Activated CD4-positive, alpha-beta T cell treated with anti-CD3 and anti-CD28 coated beads, Interleukin-2, amount 50 U/mL, for 16 hours (primary cell): ENCODE measurements at regions not wholly inside any gene's neighbourhood (a gene's known extent, or its start where the extent isn't known, plus 50 kb on each side); places are given as distances from the start of the nearest gene placed in this dataset.

Experiments used
- DNase-seq: peaks from one replicate; pipeline ENCODE4 v3.0.0-alpha.2; 2020

DNA sequence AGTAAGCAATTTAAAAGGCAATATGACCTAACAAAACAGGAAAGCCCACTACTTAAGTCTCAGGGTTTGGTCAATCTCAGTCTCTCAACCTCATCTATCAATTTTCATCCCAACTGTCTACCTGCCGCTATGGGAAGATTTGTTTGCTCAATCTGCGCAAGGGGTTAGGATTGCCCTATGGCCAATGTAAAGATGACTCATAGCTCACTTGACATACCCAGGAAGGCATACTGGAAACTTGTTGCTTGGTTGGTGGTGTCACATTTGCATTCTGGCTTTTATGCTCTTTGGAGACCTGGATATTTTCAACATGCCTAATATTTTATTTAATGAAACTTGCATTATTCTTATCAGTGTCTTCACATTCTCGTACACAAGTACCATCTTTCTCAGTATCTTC is 78.1 kb upstream of the TMEM196 start:
- no peak for DNase-seq

DNA sequence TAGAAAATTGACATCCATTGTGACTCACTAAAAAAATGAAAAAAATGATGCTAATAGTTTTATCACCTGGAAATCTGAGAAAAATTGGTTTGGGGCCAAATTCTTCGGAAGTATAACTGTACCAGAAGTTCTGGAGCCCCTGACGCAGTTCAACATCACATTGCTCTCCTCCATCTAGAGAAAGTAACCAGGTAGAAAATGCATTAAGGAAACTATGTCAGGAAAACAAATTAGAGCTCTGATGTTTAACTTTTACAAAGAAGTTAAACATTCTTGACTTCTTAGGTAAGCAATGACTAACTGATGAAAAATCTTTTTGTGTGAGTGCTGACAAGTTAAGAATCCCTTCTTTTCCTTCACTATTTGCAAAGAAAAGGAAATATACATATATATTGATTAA is 61.1 kb upstream of the TMEM196 start:
- no peak for DNase-seq

DNA sequence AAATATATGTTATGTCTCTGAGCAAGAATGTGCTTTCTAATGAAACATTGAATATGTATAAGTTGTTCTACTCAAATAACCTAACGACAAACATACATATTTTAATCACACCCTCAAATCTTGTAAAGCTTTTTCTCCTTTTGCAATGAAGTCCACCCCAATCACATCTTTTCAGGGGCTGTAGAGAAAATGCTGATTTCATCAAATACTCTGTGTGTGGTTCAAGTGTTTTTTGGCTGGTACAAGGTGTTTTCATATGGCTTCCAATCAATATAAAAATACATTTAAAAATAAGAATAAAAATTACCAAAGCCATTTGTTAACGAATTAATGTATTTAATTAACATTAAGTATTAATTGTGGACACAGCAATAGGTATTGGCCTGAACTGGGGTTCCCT is 57.2 kb upstream of the TMEM196 start:
- no peak for DNase-seq
